GOT3 (cell line): ENCODE measurements at regions not wholly inside any gene's neighbourhood (a gene's known extent, or its start where the extent isn't known, plus 50 kb on each side); places are given as distances from the start of the nearest gene placed in this dataset.

ENCODE experiments used
- DNase-seq: peaks from one replicate; lab custom pipeline; 2025; ENCODE audit warnings: mixed read lengths; lab: John Stamatoyannopoulos, UW

DNA sequence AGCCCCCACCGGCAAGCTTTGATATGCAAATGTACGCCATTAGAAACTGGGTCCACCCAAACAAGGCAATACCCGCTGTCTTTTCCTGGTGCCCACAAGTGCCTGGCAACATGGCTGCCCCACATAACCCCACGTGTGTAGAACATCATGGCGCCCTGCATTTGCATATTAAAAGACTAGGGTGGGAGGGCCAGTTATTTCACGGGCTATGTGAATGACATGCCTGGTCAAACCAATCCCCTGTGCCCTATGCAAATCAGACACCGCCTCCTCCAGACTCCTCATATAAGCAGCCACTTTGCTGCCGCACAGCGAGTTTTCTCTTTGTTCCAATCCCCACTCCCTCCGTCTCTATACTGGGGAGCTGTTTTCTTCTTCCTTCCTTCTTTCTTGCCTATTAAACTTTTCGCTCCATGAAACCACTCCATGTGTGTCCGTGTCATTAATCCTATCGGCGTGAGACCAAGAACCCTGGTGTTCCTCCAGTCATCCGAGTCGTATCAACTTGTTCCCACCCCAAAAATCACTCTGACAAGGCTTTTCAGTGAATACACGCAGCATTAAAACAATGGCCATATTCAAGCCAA lies 112.6 kb upstream of the SORBS2 start:
- DNase-seq, result no peak

DNA sequence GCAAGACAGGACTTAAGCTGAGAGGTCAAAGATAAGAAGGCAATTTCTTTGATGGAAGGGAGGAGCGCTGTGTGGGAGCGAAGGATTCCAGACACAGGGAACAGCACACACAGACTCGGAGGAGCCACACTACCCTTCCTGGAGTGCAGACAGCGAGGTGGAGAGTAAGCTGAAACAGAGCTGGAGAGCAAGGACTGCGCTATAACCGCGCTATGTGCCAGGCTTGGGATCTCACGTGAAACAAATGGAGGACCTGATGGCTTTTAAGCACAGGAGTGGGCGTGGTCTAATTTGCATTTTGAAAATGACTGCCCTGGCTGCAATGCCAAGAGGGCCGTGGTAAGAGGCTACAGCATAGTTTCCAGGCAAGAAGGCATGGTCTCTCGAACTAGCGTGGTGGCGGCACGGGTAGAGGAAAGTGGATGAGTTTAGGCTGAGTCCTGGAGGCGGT lies 113.9 kb upstream of the SORBS2 start:
- no peak for DNase-seq

DNA sequence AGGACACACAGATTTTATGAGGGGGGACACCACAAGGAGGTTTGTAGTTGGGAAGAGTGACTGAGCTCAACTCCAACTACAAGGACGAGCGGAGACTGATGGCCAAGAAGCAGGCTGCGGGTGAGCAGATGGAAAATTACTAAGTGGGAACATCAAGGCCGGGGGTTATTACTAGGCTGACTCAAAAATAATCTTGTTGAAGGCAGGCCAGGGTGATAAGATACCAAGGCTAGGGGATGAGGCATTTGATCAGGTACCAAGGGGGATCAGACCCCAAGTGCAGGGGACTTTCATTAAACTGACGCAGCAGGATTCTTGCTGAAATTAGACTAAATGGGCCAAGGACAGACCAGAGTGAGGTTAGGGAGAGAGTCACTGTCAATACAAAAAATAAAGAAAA lies 119.4 kb upstream of the SORBS2 start:
- DNase-seq, result no peak

GRCh38 chr4:185931986-185932385 lies 120.0 kb upstream of the SORBS2 start:
- DNase-seq, result no peak

- no peak for DNase-seq
These were observed 120.5 kb upstream of the SORBS2 start for GRCh38 chr4:185932491-185932890.

- peak; percentile 2 for DNase-seq
These were observed 121.1 kb upstream of the SORBS2 start for GRCh38 chr4:185933078-185933581.

GRCh38 chr4:185936650-185937376 lies 124.8 kb upstream of the SORBS2 start:
- no peak for DNase-seq

DNA sequence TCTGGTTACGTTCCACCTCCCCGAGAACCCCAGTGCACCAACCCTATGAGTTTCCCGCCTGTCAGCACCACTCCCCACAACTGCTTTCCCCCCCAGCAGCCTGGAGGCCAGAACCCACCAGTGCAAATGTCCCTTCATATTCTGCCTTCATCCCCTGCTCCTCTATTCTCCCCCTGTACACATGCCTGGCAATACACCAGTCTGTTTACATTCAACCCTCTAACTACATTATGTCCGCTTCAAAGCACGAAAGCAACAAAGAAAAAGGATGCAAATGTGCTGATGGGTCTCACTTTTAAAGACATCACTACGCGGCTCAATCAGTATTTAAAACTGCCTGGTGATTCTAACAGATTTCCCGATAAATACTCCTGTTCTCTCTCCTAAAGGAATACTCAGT lies 126.7 kb upstream of the SORBS2 start:
- DNase-seq, result no peak

- no peak for DNase-seq
These were observed 127.5 kb upstream of the TLR3 start for GRCh38 chr4:185941461-185941860.

GRCh38 chr4:185945252-185945651 lies 123.7 kb upstream of the TLR3 start:
- no peak for DNase-seq

DNA sequence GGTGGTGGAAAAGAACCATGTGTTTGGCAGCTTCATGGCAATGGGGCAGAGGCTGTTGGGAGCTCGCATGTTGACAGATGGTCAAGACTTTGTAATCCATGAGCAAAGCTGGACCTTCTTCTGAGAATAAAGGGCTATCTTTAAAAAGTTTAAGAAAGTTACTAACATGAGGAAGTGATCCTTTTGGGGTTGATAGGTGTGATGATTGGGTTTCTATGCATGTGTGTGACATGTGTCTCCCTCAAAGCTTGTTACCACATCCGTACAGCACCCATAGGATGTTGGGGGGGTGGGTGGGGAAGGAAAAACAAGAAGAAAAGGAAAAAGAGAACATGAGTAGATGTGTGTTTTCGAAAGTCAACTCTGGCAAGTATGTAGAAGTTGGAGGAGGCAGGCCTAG lies 123.0 kb upstream of the TLR3 start:
- DNase-seq, result no peak

GRCh38 chr4:185950891-185951290 lies 118.1 kb upstream of the TLR3 start:
- DNase-seq, result no peak

DNA sequence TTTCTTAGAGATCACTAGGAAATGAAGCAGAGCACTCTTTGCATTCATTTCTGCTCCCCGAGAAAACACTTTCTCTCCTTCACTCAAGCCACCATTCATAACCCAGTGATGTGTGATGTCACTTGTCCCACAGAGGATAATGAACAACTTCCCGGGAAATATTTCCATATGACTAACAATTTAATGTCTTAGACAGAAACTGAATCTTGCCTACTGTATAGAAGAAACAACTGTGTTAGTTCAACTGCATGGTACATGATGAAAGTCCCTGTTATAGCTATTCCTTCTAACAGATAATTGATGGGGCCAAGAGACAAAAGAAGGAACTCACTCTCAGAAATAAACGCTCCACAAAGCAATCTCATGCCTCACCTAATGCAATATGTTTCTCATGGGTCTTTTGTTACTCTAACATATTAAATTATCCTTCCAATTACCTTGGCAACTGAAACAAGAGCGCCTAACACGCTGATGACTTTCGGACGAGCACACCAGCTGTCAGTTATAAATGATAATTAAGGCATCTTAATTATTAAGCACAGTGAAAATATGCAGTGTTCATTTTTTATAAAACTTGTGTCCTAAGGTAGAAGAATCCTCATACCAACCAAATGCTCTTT lies 113.7 kb upstream of the TLR3 start:
- DNase-seq, result no peak

- DNase-seq, result no peak
These were observed 113.0 kb upstream of the TLR3 start for GRCh38 chr4:185955826-185956543.

DNA sequence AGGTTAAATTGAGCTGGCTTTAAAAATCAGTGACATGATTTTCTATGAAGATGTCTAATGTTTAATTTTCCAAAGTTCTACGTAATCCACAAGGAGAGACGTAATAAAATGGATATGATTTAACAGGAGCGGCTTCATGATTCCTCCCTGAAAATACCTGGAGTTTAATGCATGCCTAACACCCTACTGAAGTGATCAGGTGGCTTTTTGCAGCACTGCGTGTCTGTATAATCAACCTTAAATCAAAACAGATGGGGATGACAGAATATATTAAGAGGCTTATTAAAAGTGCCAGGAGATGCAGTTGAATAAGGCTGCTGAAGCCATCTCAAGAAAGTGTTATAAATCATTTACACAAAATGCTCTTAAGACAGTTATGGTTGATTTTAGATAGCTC lies 112.4 kb upstream of the TLR3 start:
- no peak for DNase-seq

DNA sequence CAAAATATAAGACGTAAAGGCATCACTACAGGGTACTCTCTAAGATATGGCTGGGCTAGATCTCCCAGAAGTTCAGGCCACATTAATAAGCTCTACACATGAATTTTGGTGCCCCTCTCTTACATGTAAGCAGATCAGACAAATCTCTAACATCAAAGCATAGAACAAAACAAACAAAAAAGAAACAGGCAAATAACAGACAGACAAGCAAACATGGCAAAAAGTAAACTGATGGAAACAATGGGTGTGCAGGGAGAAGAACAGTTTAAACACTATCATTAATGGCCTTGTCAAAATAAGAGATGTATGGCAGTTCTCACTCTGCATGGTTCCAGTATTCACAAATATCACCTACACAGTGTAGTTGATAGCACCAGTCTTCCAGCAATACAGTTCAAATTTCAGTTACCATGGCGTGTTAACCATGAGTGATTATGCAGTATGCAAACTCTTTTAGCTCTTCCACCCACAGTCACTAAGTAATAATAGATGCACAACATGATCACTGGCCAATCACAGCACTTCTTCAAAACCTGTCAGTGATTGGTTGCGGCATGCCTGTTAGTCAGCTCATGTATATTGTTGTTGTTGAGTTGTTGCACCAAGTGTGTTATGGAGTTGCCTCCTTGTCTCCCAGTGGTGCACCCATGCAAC lies 110.7 kb upstream of the TLR3 start:
- no peak for DNase-seq

DNA sequence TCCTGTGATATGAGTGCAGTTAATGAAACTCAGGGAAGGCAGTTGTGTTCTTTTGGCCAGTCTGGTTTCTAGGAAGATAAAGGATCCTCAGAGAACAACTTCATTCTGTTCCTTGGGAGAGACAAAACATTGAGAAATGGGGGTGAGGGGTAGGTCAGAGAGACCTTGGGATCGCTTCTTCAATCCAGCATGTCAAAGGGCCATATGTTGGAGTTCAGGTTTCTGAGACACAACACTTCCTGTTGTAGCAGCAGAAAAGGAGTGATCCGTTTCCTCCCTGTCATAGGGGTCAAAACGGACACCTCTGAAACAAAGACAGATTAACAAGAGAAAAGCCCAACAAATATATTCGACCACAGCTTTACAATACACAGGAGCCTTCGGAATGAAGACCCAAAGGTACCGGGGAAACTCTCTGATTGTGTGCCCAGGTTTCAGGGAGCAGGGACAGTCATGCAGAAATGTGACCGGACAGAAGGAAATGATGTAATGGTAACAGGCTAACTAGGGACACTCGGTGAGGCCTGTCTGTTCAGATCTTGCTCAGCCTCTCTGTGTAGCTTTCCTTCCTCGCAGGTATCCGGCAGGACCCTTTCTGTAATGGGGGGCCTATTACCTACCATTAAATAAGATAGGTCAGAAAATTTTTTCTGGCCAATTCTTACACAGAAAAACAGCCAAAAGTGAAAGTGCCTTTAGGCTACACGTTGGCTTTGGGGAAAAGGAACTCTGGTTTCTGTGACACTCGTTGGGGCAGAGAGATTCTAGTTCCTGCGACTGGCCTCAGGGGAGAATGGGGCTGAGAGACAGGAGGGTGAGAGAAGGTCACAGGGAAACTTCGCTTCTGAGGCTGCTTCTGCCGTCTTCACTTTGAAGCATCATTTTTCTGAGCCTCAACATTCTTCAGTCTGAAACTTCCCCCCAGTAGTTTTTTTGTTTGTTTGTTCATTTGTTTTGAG lies 103.3 kb upstream of the TLR3 start:
- DNase-seq, result no peak

GRCh38 chr4:185966549-185966948 lies 102.4 kb upstream of the TLR3 start:
- DNase-seq, result no peak

- DNase-seq, result no peak
These were observed 101.8 kb upstream of the TLR3 start for GRCh38 chr4:185966997-185967775.

DNA sequence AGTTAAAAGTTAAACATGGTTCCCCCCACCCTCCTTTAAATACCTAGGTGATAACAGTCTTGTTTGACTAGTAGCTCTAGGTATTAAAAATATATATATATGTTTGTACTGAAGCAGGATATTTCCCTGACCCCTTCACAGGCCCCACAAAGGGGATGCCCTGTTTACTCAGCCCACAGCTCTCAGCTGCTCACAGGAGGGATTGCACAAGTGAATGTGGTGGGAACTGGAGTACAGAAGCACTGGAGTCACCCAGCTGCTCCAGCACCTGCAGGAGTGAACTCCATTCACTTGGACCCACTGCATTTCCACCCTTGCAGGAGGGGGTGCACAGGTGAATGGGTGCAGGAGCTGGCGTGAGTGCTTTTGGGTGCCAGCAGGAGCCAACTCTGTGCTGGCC lies 99.3 kb upstream of the TLR3 start:
- no peak for DNase-seq
